Lower leg skin (tissue), 3 donors: ENCODE measurements at regions not wholly inside any gene's neighbourhood (a gene's known extent, or its start where the extent isn't known, plus 50 kb on each side); places are given as distances from the start of the nearest gene placed in this dataset.

ENCODE experiments used
- CTCF ChIP-seq, 3 donors: fragments of 450-650 bp; IDR thresholded peaks; one replicate each; pipeline ENCODE4 v1.5.1; 2016; ENCODE audit warnings: antibody characterized with exemption in 3 of 3, mild to moderate bottlenecking in 3 of 3, moderate library complexity in 2 of 3
- POLR2A ChIP-seq, 2 donors: fragments of 450-650 bp; IDR thresholded peaks; one replicate each; pipeline ENCODE4 v1.6.1; 2016 to 2017; ENCODE audit warnings: antibody characterized with exemption in 2 of 2, mild to moderate bottlenecking in 1 of 2, moderate library complexity in 1 of 2

GRCh38 chr20:57883761-57884160, 173.9 kb upstream of the PMEPA1 start:
- TF ChIP-seq CTCF (IDR thresholded peaks at IDR 0.05) (no peak), POLR2A (IDR thresholded peaks at IDR 0.05) (no peak)
